Right lung (tissue), 2 donors: ENCODE measurements at regions not wholly inside any gene's neighbourhood (a gene's known extent, or its start where the extent isn't known, plus 50 kb on each side); places are given as distances from the start of the nearest gene placed in this dataset.
A peak's percentile ranks its signal among the peaks of the same experiment; 100 is the strongest.

Source experiments
- DNase-seq, 2 donors: peaks; one replicate each; pipeline ENCODE4 v3.0.0-alpha.2; 2013

DNA sequence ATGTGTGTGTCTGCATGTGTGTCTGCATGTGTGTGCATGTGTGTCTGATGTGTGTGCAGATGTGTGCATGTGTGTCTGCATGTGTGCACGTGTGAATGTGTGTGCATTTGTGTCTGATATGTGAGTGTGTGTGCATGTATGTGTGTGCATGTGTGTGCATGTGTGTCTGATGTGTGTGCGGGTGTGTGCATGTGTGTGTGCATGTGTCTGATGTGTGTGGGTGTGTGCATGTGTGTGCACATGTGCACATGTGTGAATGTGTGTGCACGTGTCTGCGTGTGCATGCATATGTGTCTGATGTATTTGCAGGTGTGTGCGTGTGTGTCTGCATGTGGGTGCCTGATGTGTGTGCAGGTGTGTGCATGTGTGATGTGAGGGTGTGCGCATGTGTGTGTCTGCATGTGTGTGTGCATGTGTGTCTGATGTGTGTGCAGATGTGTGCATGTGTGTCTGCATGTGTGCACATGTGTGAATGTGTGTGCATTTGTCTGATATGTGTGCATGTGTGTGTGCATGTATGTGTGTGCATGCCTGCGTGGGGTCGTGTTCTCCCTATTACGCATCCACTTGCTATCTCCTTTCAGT is 470.1 kb upstream of the HS6ST1 start:
- DNase-seq = no peak

DNA sequence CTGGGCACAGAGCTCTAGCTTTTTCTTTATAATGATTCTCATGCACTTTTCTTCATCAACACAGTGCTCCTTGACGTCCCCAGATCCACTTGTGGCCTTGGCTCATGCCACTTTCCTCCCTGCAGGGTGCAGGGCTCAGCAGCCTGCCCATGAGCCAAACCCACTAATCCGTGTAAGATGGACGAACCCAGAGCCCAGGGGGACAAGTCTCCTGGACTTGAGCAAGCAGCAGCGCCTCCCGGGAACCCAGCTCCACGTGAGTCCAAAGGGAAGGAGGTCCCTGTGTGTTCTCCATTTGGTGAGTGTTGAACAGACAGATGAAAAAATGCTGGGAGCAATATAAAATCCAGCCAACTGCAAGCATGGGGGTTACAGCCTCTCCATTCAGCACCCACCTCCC is 470.6 kb upstream of the HS6ST1 start:
- DNase-seq = no peak

DNA sequence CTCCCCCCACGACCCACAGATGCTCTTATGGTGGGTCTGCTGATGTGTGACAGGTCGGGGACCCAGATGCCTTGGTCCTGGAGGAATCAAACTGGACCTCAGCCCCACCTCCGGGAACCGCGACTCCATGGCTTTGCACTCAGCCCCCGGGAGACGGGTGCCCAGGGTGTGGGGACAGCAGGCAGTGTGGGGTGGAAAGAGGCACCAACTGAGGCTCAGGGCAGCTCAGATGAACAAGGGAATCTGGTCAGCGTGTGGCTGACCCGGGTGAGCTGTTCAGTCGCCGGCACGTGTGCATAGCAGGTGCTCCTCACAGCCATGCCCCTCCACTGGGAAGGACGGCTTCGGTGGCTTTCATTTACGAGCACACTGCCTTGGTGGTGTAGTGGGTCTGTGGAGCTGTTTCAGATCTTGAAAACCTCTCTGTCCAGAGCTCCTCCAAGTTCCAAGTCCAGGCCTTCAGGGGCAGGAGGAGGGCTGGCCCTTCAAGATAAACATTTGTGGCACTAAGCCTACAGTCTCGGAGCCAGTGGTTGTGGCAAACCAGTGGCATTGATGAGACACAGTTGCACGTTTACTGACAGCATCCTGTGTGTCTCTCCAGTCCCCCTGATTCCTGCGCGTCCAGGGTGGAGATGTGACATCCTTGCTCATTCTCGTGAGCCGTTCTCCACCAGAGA is 471.2 kb upstream of the HS6ST1 start:
- DNase-seq = no peak

DNA sequence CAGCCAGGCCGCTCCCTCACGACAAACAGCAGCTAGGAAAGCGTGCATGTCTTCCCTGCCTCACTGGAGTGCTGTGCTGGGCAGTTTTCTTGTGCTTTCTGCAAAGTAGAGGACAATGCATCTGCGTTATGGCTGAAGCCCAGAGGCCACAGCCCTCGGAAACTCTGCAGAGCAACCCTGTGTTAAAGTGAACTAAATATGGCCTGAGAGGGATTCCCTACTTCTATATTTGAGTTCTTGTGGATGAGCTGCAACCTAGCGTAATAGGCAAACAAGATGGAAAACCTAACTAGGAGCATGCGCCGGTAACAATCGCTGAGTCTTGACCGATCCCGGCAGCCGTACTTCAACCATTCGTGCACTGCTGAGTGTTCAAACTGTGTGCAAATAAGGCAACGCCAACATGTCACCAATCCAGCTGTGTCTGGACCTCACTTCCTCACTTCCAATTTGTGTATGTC is 471.9 kb upstream of the HS6ST1 start:
- no peak for DNase-seq

DNA sequence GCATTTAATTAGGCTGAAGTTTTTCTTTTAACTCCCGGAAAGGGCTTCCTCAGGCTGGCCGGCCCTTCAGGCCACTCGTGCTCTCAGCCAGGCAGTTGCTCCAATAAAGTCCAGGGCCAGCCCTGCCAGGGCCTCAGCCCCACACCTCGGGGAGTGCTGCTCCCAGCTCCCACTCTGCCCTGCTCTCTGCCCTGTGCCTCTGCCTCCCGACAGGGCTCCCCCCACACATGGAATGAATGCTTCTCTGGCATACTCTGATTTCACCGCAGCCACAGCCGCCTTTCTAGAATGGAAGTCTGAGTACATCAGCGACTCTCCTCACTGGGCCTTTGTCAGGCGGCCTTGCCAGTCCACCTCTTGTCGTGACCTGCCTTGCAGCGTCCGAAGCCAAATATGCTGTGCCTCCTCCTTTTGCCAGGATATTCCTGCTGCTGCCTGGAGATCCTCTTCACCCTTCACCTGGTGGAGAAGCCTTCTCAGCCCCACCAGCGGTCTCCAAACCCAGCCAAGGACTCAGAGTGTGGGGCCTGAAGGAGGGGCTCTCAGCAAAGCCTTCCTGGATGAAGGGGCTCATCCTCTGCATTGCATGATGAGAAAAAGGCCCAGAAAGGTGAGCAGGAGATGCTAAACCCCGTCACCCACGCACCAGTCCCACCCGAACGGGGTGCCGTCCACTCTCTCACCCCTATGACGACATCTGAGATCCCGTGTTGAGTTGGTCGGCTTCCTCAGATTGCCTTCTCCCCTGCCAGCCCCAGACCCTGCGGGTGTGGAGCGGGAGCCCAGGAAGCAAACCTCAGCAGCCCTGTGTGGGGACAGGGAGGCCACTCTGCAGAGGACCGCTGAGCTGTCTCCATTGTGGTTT is 472.7 kb upstream of the HS6ST1 start:
- no peak for DNase-seq

DNA sequence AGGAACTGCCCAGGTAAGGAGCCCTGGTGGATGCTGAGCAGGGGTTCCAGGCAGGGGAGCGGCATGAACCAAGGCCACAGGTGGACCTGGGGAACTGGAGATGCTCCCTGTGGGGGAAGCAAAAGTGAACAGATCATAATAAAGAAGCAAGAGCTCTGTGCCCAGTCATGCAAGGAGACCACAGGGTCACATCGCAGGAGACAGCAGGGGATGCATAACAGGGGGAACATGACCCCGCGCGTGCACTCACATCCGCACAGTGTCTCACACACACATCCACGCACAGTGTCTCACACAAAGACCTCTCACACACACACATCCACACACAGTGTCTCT is 473.3 kb upstream of the HS6ST1 start:
- no peak for DNase-seq

DNA sequence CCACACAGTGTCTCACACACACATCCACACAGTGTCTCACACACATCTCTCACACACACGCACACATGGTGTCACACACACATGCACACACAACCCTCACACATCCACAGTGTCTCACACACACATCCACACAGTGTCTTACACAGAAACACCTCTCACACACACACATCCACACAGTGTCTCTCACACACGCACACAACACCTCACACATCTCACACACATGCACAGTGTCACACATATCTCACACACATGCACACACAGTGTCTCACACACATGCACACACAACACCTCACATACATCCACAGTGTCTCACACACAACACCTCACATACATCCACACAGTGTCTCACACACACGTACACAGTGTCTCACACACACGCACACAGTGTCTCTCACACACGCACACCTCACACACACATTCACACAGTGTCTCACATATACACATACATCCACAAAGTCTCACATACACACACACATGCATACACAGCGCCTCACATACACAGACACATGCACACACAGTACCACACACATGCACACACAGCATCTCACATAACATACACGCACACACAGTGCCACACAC is 473.9 kb upstream of the HS6ST1 start:
- DNase-seq = no peak

DNA sequence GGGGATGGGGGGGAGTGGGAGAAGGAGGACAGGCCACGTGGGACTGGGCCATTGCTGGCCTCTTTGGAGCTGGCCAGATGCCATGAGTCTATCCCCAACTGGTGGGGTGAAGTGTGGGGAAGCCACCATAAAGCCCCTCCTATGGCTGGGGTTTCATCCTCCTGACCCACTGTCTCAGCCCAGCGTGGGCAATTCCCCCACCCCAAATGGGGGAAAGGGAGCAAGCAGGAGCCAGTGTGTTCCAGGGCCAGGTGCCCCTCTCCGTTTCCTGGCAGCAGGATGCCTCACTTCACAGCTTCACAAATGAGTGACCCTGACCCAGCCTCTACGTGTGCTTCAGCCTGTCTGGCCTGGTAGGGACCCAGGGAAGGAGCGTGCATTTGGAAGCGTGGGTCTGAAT is 474.7 kb upstream of the HS6ST1 start:
- no peak for DNase-seq

DNA sequence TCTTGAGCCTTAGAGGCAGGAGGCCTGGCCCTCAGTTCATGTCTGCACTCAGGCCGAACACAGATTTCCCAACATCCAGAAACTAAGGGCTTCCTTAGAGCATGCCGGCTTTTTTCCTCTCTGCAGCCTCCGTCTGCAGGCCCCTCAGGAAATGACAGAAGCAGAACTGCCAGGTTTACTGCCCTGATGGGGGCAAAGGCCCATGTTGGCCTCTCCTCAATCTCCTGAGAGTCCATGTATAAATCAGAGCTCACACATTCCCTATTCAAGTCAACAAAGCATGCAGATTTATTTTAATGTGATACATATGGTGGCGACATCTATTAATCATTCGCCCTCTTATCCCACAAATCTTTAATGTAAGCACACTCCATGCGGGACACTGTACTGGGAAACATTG is 475.6 kb upstream of the HS6ST1 start:
- no peak for DNase-seq

DNA sequence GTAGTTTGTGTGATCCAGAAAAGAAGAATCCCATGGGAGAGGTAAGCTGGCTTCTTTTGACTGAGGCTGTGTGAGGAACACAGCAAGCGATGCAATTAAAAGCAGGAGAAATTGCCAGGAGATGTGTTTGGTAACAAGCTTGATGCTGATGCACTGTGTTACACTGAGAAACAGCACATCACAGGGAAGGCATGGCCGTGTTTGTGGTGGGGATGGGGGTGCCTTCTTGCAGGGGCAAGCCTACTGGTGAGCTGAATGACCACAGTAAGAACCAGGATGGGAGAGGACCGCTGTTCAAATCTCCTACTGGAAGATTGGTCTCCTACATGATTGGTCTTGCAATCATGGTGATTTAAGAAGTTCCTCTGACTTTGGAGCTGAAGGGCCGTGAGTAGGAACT is 477.7 kb upstream of the HS6ST1 start:
- DNase-seq = no peak

DNA sequence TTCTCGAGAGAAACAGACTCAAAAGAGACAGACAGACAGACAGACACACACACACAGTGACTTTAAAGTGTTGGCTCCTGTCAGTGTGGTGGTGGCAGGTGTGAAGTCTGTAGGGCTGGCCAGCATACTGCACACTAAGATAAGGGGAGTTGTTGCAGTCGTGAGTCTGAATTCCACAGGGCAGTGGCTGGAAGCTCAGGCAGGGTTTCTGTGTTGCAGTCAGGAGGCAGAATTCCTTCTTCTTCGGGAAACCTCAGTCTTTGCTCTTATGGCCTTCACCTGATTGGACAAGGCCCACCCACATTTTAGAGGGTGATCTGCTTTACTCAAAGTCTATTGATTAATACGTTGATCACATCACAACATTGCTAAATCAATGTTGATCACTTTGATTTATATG is 478.4 kb upstream of the HS6ST1 start:
- DNase-seq = no peak

DNA sequence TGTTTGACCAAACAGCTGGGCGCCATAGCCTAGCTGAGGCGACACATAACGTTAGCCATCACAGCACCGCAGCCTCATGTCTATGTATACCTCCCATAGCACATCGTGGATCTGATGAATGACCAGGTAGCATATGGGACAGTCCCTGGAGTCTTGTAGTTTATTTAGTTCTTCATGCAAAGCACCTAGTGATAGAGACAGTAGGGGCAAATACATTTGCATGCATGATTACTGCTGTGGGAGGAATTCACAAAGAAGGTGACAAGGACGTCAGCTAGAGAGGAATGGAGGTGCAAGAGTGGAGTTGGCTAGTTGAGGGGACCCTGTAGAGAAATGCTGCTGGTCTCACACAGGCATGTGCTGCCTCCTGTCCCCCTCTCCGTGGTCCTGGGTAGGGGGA is 478.9 kb upstream of the HS6ST1 start:
- no peak for DNase-seq

DNA sequence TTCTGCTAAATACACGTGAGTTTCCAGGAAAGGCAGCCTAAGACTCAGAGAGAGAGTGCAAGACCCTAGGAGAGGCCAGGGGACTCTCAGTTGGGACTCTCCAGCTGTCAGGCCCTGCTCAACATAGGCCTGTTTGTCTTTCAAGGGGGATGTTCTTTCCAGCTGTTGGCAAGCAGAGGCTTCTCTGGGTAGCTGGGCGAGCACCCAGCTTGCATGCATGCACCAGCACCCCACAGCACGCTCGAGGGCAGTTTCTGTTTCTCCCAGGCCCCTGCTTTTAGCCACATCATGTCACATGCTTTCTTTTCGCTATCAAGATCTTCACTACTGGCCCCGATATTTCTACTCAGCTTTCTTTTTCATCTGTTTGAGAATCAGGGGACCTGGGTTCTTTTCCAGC is 479.3 kb upstream of the HS6ST1 start:
- DNase-seq = no peak

DNA sequence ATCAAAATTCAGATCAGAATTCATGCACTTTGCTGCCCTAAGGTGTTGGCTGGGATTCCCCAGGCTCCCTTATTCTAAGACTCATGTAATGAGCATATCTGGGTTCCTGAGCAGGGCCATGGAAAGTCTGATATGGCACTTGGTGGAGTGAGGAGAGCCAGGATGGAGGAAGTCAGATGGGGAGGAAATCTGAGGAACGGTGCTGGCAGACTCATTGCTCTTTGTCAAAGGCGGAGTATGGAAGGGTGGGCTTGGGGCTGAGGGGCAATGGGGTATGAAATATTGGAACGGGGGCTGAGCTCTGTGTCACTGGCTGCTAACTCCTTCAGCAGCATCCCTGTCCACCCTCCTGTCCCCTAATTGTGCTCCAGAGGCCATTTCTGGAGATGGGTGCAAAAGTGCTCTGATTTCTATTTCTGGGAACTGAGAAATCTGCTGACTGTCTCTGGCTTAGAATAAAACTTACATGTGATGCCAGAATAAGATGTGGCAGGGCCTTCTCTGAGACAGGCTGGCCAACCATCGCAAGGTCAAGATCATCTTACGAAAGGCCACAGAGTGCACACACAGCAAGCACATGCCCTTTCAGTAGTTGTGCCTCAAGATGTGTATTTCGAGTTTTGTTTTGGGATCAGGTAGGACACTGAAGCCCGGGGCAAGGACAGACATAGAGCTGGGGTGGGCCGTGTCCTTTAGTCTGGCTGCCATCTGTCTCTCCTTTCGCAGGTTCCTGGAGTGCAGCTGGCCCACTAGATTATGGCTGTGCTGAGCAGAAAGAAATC is 480.0 kb upstream of the HS6ST1 start:
- no peak for DNase-seq

DNA sequence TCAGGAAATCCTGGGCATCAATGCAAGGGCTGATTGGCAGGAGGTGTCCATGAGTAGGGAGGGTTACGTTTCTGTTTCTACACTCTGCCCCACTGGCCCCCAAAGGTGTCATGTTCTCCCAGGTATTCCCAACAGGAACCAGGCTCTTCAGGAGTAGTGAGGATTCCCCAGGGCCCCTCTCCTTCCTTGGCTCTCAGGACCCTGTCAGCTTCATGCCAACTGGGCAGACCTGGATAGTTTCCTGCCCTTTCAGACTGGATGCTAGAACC is 480.6 kb upstream of the HS6ST1 start:
- DNase-seq = no peak

DNA sequence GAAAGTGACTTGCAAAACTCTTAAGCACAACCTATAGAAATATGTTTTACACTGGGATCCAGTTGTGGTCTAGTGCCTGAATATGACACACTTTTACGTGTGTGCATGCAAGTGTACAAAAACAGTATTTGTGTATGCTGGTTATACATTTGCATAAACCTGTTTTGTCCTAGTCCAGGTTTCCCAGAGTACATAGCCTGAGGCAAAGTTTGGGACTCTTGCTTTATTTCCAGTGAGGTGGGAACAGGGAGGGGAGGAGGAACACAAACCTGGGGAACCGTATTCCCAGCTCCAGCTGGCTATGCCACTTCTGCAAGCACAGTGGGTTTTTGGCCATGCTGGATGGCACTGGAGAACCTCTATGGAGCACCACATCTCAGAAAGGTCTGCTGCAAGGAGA is 481.1 kb upstream of the HS6ST1 start:
- no peak for DNase-seq

DNA sequence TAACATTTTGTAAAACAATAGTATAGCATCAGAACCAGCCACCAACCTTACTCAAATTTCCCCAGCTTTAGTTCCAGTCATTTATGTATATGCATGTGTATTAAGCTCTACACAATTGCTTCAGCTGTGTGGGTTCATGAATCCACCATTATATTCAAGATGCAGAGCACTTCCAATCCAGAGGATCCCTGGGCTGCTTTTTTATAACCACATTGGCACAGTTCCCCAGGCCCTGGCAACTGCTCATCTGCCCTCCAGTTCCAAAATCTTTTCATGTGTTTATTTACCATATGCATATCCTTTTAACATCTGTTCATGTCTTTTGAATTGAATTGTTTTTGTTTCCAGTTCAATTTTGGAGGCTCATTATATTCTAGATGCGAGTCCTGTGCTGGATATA is 482.9 kb upstream of the HS6ST1 start:
- DNase-seq = peak in 1 of 2 donors; percentile 19

DNA sequence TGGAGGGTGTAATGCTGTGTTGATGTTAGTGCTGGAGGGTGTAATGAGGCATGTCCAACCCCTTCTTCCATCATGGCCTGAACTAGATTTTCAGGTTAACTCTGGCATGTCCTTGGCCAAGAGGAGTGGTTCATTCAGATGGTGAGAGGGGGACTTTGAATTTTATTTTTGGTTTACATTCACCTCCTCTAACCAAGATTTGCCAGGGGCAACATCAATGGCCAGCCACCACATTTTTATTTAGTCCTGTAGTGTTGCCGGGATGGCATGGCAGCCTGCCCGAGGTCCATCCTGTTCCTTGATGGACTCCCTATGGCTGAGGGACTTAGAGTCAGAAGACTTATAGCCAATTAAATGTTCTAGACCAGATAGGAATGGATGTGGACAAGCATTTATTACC is 484.6 kb upstream of the HS6ST1 start:
- no peak for DNase-seq

DNA sequence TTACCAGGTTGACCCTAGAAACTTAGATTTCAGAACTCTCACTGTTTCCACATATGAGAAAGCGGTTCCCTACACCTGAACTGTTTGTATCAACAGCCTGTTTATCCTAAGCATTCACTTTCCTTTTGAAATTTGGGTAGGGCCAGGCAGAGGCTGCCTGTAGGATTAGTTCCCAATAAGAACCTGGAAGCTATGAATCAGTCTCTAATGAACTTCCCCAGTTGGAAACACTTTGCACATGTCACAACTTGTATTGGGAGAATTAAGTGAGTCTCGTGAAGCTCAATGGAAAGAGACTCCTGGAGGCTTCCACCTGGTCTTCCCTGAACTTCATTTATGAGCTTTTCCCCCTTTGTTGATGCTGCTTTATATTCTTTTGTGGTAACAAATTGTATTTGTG is 486.6 kb upstream of the HS6ST1 start:
- DNase-seq = no peak

DNA sequence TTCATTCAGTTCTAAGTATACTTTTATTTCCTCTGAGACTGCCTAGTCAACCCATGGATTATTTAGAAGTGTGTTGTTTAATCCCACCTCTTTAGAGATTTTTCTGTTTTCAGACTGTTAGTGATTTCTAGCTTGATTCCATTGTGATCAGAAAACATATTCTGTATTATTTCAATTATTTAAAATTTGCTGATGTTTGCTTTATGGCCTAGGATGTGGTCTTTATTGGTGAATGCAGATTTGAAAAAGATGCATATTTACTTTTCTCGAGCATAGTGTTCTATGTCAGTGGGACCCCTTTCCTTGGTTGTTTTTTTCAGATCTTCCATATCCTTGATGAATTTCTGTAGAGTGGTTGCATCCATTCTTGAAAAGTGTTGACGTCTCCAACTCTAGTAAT is 487.2 kb upstream of the HS6ST1 start:
- no peak for DNase-seq

DNA sequence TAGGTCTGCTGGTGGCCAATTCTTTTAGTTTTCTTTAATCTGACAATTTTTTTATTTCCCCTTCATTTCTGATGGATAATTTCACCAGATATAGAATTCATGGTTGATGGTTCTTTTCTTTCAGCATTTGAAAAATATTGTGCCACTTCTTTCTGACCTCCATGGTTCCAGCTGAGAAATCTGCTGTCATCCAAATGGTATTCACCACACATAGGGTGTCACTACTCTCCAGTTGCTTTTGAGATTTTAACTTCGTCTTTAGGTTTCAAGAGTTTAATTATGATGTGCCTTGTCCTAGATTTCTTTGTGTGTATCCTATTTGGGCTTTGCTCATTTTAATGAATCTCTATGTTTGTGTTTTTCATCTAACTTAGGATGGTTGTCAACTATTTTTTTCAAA is 488.6 kb upstream of the HS6ST1 start:
- no peak for DNase-seq
